Left ventricle myocardium superior (tissue), 1 donor: ENCODE measurements at regions not wholly inside any gene's neighbourhood (a gene's known extent, or its start where the extent isn't known, plus 50 kb on each side); places are given as distances from the start of the nearest gene placed in this dataset.

Experiments
- ATAC-seq: fragments of 200-7000 bp; cut with Tn5 transposase; one replicate; pipeline ENCODE4 v1.9.1; 2020; ENCODE audit warnings: mild to moderate bottlenecking, moderate library complexity
- DNase-seq: peaks from one replicate; pipeline ENCODE4 v3.0.0-alpha.2; 2020
- intact Hi-C: fragments of 100-400 bp; cut with micrococcal nuclease; formaldehyde crosslinking; loops from one replicate; pipeline ENCODE4 v1.11.0; 2022
- donor health status: DM: no; HTN: yes; CAD: no; lungs with severe emphysema.

- DNase-seq (no peak), ATAC-seq (peak; percentile 42)
Measured at GRCh38 chr11:115941044-115941443, 436.8 kb upstream of the CADM1 start.

GRCh38 chr11:115939731-115940421, 435.7 kb upstream of the CADM1 start:
- DNase-seq (no peak), ATAC-seq (no peak)
- intact Hi-C loops, result no loop called here

More at GRCh38 chr11:115941044-115941443, 436.8 kb upstream of the CADM1 start:
- intact Hi-C loops, result no loop called here

- ATAC-seq (peak; percentile 81), DNase-seq (no peak)
- intact Hi-C loops, result no loop called here
Measured at GRCh38 chr11:115939104-115939730, 435.0 kb upstream of the CADM1 start.

GRCh38 chr11:115933564-115933963, 429.3 kb upstream of the CADM1 start:
- ATAC-seq (no peak), DNase-seq (no peak)
- intact Hi-C loops, result no loop called here

- intact Hi-C loops, result no loop called here
- DNase-seq (no peak), ATAC-seq (no peak)
Measured at GRCh38 chr11:115931548-115932083, 427.4 kb upstream of the CADM1 start.

GRCh38 chr11:115930886-115931547, 426.8 kb upstream of the CADM1 start:
- peak; percentile 84 for ATAC-seq
- DNase-seq, result no peak
- intact Hi-C loops, result no loop called here

DNA sequence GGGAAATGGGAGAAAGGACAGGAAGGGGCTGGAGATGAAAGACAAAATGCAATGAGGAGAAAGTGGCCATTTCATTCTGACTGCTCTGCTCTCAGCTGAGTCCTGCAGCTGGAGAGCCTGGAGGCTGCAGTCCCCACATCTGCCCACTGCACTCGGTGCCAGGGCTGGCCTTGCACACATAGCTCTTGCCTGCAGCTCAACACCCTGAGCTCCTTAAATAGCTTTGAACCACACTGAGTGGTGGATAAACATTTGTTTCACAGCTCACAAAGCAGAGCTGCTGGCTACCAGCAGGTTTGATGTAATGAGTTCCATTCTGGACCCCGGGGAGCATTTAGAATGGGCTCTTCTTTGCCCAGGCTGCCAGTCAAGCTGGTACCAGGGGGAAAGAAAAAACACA, 426.1 kb upstream of the CADM1 start:
- DNase-seq (peak; percentile 60), ATAC-seq (peak; percentile 92)
- intact Hi-C loops, result no loop called here

DNA sequence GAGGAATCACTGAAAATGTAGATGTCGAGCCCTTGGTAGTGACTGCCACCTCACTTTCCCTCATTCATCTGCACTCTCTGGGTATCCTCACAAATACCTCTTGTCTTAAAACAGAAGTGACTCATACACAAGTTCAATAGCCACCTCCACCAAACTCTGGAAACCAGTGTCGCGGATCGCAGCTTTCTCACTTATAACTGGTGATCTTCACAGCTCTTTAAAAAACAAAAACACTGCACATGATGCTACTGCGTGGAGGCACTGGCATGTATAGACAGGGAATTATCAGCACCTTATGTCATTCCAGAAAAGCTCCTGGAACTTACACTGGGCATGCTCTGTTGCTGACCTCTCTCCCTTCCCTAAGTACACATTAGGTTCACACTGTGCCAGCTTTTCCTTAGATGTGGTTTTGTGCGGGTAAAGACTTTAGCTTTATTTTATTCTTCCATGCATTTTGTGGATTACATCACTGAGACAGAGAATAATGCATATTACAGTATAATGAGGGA, 425.5 kb upstream of the CADM1 start:
- intact Hi-C loops, result no loop called here
- ATAC-seq (no peak), DNase-seq (no peak)

GRCh38 chr11:115928811-115929210, 424.6 kb upstream of the CADM1 start:
- intact Hi-C loops, result no loop called here
- no peak for ATAC-seq

DNA sequence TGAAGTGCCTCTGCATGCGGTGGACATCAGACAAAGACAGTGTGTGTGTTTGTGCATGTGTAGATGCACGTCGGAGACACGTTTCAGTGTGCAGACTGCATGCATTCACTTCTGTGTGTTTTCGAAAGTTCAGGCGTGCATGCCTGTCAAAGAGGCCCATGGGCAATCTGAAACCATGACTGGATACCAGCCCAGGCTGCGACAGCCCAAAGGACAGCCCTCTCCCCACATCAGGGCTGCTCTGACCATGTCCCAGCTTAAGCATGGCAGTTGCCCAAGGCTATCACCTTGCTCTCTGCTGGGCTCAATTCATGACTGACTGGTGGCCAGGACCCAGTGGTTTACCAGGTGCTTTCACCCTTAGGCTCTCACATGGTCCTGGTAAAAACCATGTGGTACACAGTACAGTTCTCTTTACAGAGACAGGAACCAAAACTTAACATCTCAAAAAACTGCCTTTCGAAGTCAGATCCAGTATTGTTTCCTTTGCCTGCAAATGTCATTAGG, 423.7 kb upstream of the CADM1 start:
- ATAC-seq (no peak), DNase-seq (no peak)
- intact Hi-C loops, result no loop called here

More at GRCh38 chr11:115928811-115929210, 424.6 kb upstream of the CADM1 start:
- DNase-seq, result no peak

DNA sequence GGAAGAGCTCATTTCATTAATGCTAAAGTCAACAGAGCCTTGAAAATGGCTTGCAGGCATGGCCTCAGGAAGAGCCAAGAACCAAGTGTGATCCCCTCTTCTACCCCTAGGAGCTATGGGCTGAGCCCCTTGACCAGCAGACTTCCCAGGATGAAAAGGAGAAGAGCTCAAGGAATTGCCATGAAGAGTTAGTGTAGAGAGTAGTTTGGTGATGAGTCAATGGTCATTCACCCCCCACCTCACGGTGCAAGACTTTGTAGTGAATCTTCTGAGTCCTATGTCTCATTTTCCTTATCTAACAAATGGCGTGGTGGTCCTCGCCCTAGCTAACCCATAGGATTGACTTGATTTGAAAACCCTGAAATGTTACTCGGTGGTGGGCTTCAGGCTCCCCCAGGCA, 422.4 kb upstream of the CADM1 start:
- intact Hi-C loops, result no loop called here
- DNase-seq (no peak), ATAC-seq (no peak)

GRCh38 chr11:115926138-115926537, 421.9 kb upstream of the CADM1 start:
- ATAC-seq, result no peak
- no peak for DNase-seq
- intact Hi-C loops, result no loop called here

- intact Hi-C loops, result no loop called here
- ATAC-seq, result no peak
- no peak for DNase-seq
Measured at GRCh38 chr11:115925568-115926090, 421.4 kb upstream of the CADM1 start.

DNA sequence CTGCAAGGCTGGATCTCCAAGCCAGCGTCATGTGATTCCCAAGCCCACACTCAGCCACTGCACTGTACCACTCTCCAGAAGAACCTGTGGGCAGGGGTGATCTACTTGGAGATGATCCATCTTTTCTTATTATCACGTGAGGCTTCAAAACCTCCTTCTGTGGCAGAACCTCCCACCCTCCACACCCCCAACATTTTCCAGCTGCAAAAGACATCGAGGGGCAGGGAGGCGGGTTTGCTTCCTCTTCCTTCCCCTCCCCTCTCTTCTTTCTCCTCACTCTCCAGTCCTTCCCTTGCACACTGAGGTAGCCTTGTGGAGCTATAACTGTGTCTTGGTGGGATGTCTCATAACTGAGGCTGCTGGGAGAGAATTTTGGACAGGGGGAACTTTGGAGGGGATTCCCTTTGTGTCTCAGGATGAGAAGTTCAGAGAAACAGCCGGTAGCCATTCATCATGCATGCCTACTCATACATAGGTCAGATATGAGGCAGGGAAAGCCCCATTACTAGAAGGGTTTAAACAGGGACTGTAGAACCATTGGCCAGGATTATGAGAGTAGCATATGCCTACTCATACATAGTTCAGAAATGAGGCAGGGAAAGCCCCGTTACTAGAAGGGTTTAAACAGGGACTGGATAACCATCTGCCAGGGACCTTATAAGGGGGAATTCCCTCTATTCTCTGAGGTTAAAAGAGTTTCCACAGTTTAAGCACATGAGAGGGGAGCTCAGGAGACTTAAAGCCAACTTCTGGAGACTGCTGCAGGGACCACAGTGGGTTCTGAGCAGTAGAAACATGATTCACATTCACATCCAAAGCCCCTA, 420.7 kb upstream of the CADM1 start:
- intact Hi-C loops, result no loop called here
- no peak for ATAC-seq
- DNase-seq, result no peak

DNA sequence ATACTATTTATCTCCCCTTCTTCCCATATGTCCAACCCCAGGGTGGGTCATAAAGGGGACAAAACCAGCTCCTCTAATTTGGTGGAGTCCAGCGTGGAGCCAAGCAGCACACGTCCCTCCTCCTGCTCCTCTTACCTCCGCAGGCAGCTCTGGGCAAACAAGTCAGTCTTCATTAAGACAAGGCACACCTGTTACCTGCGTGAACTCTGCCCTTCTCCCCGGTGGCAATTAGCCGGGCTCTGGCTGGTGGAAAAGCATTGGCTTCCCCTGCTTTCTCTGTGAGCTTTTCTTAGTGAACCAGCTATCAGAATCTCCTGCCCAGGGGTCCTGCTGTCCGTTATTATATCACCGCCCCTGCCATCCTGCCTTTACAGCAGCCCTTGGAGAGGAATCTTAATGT, 418.7 kb upstream of the CADM1 start:
- intact Hi-C loops, result no loop called here
- no peak for ATAC-seq
- DNase-seq, result no peak

DNA sequence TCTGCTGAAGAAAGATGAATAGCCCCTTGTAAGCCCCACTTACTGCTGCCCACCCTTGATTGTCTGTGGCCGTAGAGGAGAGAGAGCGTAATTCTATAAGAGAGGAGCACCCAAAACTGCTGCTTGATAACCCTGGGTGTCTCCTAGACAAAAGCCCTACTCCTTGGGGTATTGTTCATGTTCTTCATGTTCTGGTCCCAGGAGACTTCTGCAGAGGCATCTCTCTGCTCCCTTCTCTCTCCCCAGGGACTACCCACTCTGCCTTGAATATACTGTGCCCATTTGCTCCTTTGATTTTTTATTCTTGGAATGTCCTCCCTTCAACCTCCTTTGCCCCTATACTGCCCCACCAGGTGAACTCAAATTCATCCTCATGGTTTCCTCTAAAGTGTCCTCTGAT, 417.8 kb upstream of the CADM1 start:
- DNase-seq (no peak), ATAC-seq (no peak)
- intact Hi-C loops, result no loop called here

- ATAC-seq, result no peak
- no peak for DNase-seq
- intact Hi-C loops, result no loop called here
Measured at GRCh38 chr11:115921540-115921939, 417.3 kb upstream of the CADM1 start.

DNA sequence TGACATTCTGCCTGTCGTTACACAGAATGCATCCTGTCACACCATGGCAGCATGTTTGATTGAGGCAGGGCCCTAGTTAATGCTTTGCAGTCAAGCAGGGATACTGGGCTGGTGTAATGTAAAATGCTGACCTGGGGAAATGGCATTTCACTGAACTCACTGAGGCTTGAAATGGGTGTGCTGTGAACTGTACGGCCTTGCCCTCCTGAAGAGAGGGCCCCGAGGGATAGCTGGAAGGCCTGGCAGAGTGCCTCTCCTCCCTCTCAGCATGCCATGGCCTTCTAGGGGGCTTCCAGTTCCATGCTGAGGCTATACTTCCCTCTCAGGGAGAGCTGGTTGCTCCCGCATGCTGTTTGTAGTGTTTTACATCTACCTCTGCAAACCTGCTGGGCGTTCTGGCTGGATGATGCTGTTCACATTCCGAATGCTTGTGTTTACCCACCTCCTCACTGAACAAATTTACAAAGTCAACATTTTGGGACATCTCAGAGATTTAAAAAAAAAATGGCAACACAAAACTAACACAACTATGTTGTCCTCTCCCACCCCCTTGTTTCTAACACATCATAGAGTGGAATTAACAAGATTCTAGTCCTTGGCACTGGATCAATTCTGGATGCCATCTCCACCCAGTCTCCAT, 416.7 kb upstream of the CADM1 start:
- DNase-seq (no peak), ATAC-seq (no peak)
- intact Hi-C loops, result no loop called here

GRCh38 chr11:115920092-115920461, 415.9 kb upstream of the CADM1 start:
- intact Hi-C loops, result no loop called here
- no peak for ATAC-seq
- no peak for DNase-seq
